ENCODE measurements at regions not wholly inside any gene's neighbourhood (a gene's known extent, or its start where the extent isn't known, plus 50 kb on each side); places are given as distances from the start of the nearest gene placed in this dataset.
A peak's percentile ranks its signal among the peaks of the same experiment; 100 is the strongest.

- DNase-seq (ENCODE audit: low read depth) = no peak
These were observed 185.4 kb upstream of the FAM98A start for GRCh38 chr2:33784488-33784887.

- peak; percentile 33 for DNase-seq (ENCODE audit: low read depth)
These were observed 183.5 kb upstream of the FAM98A start for GRCh38 chr2:33782395-33783230.

GRCh38 chr2:33777786-33778185, 178.7 kb upstream of the FAM98A start:
- DNase-seq (ENCODE audit: low read depth) = no peak

GRCh38 chr2:33775306-33775705, 176.2 kb upstream of the FAM98A start:
- no peak for DNase-seq (ENCODE audit: low read depth)

GRCh38 chr2:33770023-33770422, 170.9 kb upstream of the FAM98A start:
- no peak for DNase-seq (ENCODE audit: low read depth)

- DNase-seq (ENCODE audit: low read depth) = no peak
These were observed 167.1 kb upstream of the FAM98A start for GRCh38 chr2:33766175-33766574.

GRCh38 chr2:33765122-33765521, 166.0 kb upstream of the FAM98A start:
- DNase-seq (ENCODE audit: low read depth) = peak; percentile 22

- no peak for DNase-seq (ENCODE audit: low read depth)
These were observed 165.5 kb upstream of the FAM98A start for GRCh38 chr2:33764551-33764950.

GRCh38 chr2:33763671-33764310, 164.7 kb upstream of the FAM98A start:
- peak; percentile 36 for DNase-seq (ENCODE audit: low read depth)

- DNase-seq (ENCODE audit: low read depth) = no peak
These were observed 163.5 kb upstream of the FAM98A start for GRCh38 chr2:33762636-33763035.

GRCh38 chr2:33746208-33746800, 147.2 kb upstream of the FAM98A start:
- no peak for DNase-seq (ENCODE audit: low read depth)

GRCh38 chr2:33735096-33735495, 136.0 kb upstream of the FAM98A start:
- no peak for DNase-seq (ENCODE audit: low read depth)

GRCh38 chr2:33730804-33731203, 131.7 kb upstream of the FAM98A start:
- DNase-seq (ENCODE audit: low read depth) = no peak

- no peak for DNase-seq (ENCODE audit: low read depth)
These were observed 131.1 kb upstream of the FAM98A start for GRCh38 chr2:33730193-33730592.

- DNase-seq (ENCODE audit: low read depth) = no peak
These were observed 130.3 kb upstream of the FAM98A start for GRCh38 chr2:33729353-33729752.

- DNase-seq (ENCODE audit: low read depth) = no peak
These were observed 129.0 kb upstream of the FAM98A start for GRCh38 chr2:33728106-33728505.

GRCh38 chr2:33727361-33728032, 128.4 kb upstream of the FAM98A start:
- no peak for DNase-seq (ENCODE audit: low read depth)

GRCh38 chr2:33726415-33726814, 127.3 kb upstream of the FAM98A start:
- no peak for DNase-seq (ENCODE audit: low read depth)

- no peak for DNase-seq (ENCODE audit: low read depth)
These were observed 124.2 kb upstream of the FAM98A start for GRCh38 chr2:33723329-33723728.

GRCh38 chr2:33719067-33719466, 120.0 kb upstream of the FAM98A start:
- no peak for DNase-seq (ENCODE audit: low read depth)

GRCh38 chr2:33712674-33713073, 113.6 kb upstream of the FAM98A start:
- DNase-seq (ENCODE audit: low read depth) = no peak

- DNase-seq (ENCODE audit: low read depth) = peak; percentile 45
These were observed 110.9 kb upstream of the FAM98A start for GRCh38 chr2:33709951-33710350.

All from RPMI7951 (cell line).